22Rv1 (cell line): ENCODE measurements at regions not wholly inside any gene's neighbourhood (a gene's known extent, or its start where the extent isn't known, plus 50 kb on each side); places are given as distances from the start of the nearest gene placed in this dataset.

Source experiments
- H3K27ac ChIP-seq: fragments of 450-650 bp; 2 replicates; pipeline ENCODE4 v1.5.1; 2017
- ZFX ChIP-seq: fragments of 450-650 bp; IDR thresholded peaks from 2 replicates; pipeline ENCODE4 v1.6.1; 2017; ENCODE audit warnings: antibody characterized with exemption, borderline replicate concordance
- TF ChIP-seq, protein P1 (sequence below): fragments of 450-650 bp; IDR thresholded peaks from 2 replicates; pipeline ENCODE4 v1.5.1; 2017; ENCODE audit warnings: mild to moderate bottlenecking

DNA sequence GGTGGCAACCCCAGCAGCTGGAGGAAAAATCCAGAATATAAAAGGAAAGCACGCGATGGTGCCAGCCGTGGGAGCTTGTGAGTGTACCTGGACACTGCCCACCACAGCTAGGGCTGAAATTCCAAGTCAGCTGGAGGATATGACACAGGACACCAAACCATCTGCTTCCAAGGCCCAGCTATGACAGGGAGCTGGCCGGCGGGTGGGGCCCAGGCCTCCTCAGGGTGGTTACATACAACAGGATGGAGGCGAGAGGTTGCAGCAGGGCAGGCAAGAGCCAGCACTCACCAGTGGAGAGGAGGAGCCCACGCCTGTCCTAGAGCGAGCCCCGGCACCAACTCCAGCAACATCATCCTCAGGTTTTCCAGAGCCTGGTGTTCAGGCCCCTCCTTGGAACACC is 163.2 kb upstream of the RPL38 start:
- no peak for TF ChIP-seq ZFX
- TF ChIP-seq, protein P1, sequence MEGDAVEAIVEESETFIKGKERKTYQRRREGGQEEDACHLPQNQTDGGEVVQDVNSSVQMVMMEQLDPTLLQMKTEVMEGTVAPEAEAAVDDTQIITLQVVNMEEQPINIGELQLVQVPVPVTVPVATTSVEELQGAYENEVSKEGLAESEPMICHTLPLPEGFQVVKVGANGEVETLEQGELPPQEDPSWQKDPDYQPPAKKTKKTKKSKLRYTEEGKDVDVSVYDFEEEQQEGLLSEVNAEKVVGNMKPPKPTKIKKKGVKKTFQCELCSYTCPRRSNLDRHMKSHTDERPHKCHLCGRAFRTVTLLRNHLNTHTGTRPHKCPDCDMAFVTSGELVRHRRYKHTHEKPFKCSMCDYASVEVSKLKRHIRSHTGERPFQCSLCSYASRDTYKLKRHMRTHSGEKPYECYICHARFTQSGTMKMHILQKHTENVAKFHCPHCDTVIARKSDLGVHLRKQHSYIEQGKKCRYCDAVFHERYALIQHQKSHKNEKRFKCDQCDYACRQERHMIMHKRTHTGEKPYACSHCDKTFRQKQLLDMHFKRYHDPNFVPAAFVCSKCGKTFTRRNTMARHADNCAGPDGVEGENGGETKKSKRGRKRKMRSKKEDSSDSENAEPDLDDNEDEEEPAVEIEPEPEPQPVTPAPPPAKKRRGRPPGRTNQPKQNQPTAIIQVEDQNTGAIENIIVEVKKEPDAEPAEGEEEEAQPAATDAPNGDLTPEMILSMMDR = no peak
- H3K27ac ChIP-seq = no peak overlapping the region

DNA sequence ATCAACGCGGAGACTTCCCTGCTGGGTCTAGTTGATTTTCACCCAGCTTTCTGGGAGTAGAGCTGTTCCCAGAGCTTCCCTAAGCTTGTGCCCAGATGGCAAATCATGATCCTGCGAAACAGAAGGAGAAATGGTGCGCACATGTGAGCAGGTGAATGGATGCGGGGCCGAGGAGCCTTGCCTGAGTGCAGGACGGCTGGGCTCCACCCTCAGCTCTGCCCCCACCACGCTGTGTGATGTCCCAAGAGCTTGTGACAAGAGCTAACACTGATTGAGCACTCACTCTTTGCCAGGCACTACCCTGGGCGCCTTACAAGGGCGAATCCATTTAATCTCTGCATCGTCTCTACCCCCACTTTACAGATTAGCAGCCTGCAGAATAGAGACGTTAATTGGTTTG is 162.7 kb upstream of the RPL38 start:
- no peak overlapping the region for H3K27ac ChIP-seq

DNA sequence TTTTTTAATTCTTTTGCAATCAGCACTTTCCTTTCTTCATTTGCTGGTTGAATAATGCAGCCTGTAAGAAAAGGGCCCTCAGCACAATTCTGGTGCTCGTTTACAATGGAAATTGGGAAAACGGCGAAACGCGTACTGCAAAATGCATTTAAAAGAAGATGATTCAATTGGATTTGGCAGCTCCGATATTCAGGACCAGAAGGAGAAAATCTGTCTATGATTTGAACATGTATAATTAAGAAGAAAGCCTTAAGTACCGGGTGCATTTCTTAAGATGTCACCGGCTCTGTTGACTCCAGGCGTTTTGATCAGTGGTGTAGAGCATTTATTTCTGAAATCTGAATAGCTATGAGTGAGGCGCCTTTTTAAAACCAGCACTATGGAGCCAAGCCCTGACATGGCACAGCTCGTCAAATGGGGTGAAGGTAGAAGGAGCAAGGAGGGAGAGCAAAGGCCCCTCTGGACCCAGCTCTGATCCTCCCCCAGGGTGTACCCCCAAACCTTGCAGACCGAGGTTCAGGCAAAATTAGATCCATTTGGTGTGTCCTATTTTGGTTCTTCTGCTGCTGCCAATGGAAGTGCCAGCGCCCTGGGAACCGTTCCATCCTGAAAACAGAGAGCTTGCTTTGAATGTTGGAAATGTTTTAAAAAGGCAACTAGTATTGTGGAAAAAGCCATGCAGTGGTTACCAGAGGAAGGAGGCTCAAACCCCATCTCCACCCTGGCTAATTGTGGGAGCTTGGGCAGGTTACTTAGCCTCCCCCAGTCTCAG is 161.4 kb upstream of the RPL38 start:
- no peak overlapping the region for H3K27ac ChIP-seq
- TF ChIP-seq, protein P1 = no peak

More for the DNA sequence above, 162.7 kb upstream of the RPL38 start:
- TF ChIP-seq, protein P1 = no peak
- no peak for TF ChIP-seq ZFX

DNA sequence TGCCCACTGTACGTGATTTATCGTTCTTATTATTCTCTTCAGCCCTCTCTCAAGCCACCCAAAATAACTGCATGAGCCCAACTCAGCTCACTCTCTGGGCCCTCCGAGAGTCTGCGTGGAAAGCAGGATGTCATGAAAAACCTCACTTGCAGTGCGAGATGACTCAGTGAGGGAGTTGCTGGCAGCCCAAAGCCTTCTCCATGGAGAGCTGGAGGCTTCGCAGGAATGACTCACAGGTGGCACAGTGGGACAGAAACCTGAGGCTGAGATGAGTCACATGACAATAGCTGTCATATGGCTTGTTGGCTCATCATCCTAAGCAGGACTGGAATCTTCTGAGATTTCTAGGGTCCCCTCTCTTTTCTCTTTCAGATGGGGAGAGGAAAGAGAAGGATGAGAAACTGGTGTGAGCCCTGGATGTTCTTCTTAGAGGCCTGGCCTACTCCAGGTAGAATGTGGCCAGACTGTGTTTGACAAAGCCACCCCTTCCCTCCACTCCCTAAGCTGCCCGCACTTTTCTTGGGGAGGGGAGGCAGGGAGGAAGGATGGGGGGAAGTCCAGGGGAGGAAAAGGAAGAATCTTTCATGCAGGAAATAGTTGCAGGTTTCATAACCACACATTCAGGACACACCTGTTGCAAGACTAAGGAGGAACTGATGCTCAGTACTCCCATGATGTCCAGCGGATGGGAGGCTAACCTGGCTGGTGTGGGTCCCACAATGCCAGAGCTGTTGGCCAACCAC is 160.6 kb upstream of the RPL38 start:
- H3K27ac ChIP-seq = no peak overlapping the region
- TF ChIP-seq, protein P1 = no peak
- TF ChIP-seq ZFX = no peak

DNA sequence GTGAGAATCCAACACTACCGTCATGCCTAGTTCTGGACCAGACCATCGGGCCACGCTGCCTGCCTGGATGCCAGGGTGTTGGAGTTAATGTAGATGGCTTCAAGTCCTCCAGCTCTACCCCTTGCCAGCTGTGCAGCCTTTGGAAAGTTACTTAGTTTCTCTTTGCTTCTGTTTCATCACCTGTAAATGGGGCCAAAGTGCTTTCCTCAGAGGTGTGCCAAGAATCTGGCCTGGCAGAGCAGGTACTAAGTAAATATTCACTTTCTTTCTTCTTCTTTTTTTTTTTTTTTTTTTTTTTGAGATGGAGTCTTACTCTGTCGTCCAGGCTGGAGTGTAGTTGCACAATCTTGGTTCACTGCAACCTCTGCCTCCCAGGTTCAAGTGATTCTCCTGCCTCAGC is 159.5 kb upstream of the RPL38 start:
- TF ChIP-seq, protein P1 = no peak
- TF ChIP-seq ZFX = no peak
- H3K27ac ChIP-seq = no peak overlapping the region

DNA sequence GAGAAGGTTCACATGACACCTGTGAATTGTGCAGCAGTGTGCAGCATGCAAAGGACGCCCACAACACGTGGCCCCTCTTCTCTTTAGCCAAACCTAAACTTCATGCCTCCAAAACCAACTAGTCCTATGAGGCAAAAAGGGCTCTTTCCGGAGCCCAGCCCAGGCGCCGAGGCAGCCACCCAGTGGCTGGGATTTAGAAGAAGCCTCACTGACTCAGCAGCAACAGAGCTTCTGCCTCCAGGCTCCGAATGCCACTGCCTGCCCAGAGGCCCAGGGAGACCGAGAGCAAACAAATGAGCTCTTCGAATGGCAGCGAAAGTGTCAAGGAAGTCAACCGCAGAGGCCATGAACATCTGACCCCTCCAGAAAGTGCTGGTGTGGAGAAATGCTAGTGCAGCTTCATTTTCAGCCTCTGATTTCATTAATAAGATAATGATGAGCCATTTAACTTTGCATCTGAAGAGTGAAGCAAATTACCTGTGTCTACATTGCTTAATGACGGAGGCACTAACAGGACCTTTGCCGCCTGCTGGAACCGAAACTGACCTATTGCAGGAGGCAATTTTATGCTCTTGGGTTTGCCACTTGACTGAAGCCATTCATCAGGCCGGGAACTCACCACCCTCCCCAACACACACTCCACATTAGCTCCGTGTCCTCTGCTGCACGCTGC is 157.7 kb upstream of the RPL38 start:
- TF ChIP-seq, protein P1 = no peak
- no peak for TF ChIP-seq ZFX
- no peak overlapping the region for H3K27ac ChIP-seq
